ENCODE measurements at regions not wholly inside any gene's neighbourhood (a gene's known extent, or its start where the extent isn't known, plus 50 kb on each side); places are given as distances from the start of the nearest gene placed in this dataset.
"Not testable (repeated sequence)": the region's sequence is repeated elsewhere in the genome, so short reads cannot be mapped to it uniquely, and the experiment has no call there.

DNA sequence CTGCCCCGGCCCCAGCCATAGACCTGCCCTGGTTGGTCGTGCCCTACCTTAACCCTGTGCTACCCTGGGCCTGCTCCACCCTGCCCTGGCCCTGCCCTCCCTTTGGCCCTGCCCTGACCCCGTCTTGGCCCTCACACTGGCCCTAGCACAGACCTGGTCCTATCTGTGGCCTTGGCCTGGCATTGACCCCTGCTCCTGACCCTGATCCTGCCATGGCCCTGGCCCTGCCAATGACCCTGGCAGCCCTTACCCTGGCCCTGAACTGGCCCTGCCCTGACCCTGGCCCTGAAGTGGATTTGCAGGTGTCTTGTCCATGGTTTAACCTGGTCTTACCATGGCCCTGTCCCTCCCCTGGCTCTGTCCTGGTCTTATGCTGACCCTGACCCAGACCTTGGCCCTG is 1894.1 kb downstream of the FOXD4L5 start:
- not testable (repeated sequence) for TF ChIP-seq EZH2 (IDR thresholded peaks at IDR 0.05; ENCODE audit: borderline replicate concordance, insufficient read depth, low read length, poor library complexity, severe bottlenecking); SMC3 (conservative IDR thresholded peaks at IDR 0.05; ENCODE audit: poor library complexity); TAF1 (IDR thresholded peaks at IDR 0.05; ENCODE audit: low read depth); POLR2AphosphoS5 (IDR thresholded peaks at IDR 0.05)
- TF ChIP-seq, protein P1, sequence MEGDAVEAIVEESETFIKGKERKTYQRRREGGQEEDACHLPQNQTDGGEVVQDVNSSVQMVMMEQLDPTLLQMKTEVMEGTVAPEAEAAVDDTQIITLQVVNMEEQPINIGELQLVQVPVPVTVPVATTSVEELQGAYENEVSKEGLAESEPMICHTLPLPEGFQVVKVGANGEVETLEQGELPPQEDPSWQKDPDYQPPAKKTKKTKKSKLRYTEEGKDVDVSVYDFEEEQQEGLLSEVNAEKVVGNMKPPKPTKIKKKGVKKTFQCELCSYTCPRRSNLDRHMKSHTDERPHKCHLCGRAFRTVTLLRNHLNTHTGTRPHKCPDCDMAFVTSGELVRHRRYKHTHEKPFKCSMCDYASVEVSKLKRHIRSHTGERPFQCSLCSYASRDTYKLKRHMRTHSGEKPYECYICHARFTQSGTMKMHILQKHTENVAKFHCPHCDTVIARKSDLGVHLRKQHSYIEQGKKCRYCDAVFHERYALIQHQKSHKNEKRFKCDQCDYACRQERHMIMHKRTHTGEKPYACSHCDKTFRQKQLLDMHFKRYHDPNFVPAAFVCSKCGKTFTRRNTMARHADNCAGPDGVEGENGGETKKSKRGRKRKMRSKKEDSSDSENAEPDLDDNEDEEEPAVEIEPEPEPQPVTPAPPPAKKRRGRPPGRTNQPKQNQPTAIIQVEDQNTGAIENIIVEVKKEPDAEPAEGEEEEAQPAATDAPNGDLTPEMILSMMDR (IDR thresholded peaks at IDR 0.05; ENCODE audit: poor library complexity, severe bottlenecking) = not testable (repeated sequence)
